ENCODE measurements at regions not wholly inside any gene's neighbourhood (a gene's known extent, or its start where the extent isn't known, plus 50 kb on each side); places are given as distances from the start of the nearest gene placed in this dataset.

DNA sequence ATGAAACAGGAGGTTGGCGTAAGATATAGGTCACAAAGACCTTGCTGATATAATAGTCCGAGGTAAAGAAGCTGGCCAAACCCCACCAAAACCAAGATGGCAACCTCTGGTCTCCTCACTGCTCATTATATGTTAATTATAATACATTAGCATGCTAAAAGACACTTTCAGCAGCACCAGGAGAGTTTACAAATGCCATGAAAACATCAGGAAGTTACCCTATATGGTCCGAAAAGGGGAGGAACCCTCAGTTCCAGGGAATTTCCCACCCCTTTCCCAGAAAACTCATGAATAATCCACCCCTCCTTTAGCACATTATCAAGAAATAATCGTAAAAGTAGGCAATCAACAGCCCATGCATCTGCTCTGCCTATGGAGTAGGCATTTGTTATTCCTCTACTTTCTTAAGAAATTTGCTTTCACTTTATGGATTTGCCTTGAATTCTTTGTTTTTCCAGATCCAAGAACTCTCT lies 923.4 kb downstream of the QKI start:
- Histone ChIP-seq H3K4me1 (no peaks in the 10 kb centered on the region), H3K4me3 (no peak overlapping the region), H3K9me3 (no peaks in the 10 kb centered on the region), H3K27ac (no peak overlapping the region), H3K27me3 (no peaks in the 10 kb centered on the region), H3K36me3 (no peaks in the 10 kb centered on the region)
- WGBS, 2 donors: 88 to 89% methylated on average over 4 of the region's 4 CpGs
- TF ChIP-seq POLR2A (IDR thresholded peaks at IDR 0.05) (no peak), CTCF (IDR thresholded peaks at IDR 0.05) (no peak), EP300 (IDR thresholded peaks at IDR 0.05) (no peak)
- DNase-seq (ENCODE audit: low spot score in 2 of 2): no peak

GRCh38 chr6:164337024-164337924 lies 922.8 kb downstream of the QKI start:
- Histone ChIP-seq H3K9me3 (no peaks in the 10 kb centered on the region), H3K27ac (no peak overlapping the region), H3K27me3 (no peaks in the 10 kb centered on the region), H3K4me3 (no peak overlapping the region), H3K36me3 (no peaks in the 10 kb centered on the region), H3K4me1 (no peaks in the 10 kb centered on the region)
- TF ChIP-seq POLR2A (IDR thresholded peaks at IDR 0.05): no peak
- no peak for TF ChIP-seq CTCF (IDR thresholded peaks at IDR 0.05)
- no peak for DNase-seq (ENCODE audit: low spot score in 2 of 2)
- WGBS, 2 donors: 95 to 98% methylated on average over 50 of the region's 50 CpGs

DNA sequence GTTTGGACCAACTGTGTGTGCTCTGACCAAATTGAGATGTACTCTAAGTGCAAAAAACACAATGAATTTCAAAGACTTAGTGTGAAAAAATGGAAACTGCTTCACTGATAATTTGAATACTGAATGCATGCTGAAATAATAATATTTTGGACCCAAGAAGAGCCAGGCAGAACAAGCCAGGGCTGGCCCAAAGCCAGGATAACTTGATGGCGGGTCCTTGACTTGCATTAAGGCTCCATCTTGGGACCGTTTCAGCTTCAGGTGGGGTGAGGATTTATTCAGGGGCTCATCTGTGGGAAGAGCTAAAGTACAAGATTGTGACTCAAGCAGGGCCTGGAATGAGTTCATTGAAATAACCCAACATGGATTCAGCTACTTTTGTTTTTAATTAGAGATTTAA lies 921.9 kb downstream of the QKI start:
- DNase-seq (ENCODE audit: low spot score in 2 of 2): no peak
- Histone ChIP-seq H3K27me3 (no peaks in the 10 kb centered on the region), H3K36me3 (no peaks in the 10 kb centered on the region), H3K4me1 (peaks cover 0 to 4% (median 0%) of the 10 kb centered on the region in 4 donors), H3K4me3 (no peak overlapping the region), H3K9me3 (no peaks in the 10 kb centered on the region), H3K27ac (no peak overlapping the region)
- WGBS, 2 donors: 85 to 87% methylated on average over 2 of the region's 2 CpGs
- TF ChIP-seq POLR2A (IDR thresholded peaks at IDR 0.05) (no peak), EP300 (IDR thresholded peaks at IDR 0.05) (no peak), CTCF (IDR thresholded peaks at IDR 0.05) (no peak)

GRCh38 chr6:164331026-164331425 lies 916.5 kb downstream of the QKI start:
- Histone ChIP-seq H3K4me1 (peaks cover 0 to 11% (median 0%) of the 10 kb centered on the region in 4 donors), H3K27me3 (no peaks in the 10 kb centered on the region), H3K27ac (no peak overlapping the region), H3K36me3 (no peaks in the 10 kb centered on the region), H3K4me3 (no peak overlapping the region), H3K9me3 (no peaks in the 10 kb centered on the region)
- TF ChIP-seq EP300 (IDR thresholded peaks at IDR 0.05) (no peak), POLR2A (IDR thresholded peaks at IDR 0.05) (no peak), CTCF (IDR thresholded peaks at IDR 0.05) (no peak)
- DNase-seq (ENCODE audit: low spot score in 2 of 2): no peak
- WGBS, 2 donors: 48 to 53% methylated on average over 2 of the region's 2 CpGs

DNA sequence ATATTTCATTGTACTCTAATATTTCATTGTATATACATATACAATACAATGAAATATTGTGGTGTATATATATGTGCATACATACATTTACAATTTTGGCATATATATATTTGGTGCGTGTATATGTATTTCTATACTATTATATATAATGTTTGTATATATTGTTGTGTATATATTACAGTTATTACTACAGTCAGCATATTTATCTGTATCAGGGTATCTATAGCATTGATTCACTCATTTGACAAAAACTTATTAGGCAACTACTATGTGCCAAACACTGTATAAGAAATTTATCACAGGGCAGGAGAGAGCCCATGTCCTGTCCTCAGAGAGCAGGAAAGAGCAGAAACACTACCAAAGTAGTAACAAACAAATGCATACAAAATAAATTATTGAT lies 910.6 kb downstream of the QKI start:
- Histone ChIP-seq H3K4me1 (peaks cover 0 to 6% (median 0%) of the 10 kb centered on the region in 4 donors), H3K27ac (no peak overlapping the region), H3K9me3 (no peaks in the 10 kb centered on the region), H3K27me3 (no peaks in the 10 kb centered on the region), H3K4me3 (no peak overlapping the region), H3K36me3 (no peaks in the 10 kb centered on the region)
- TF ChIP-seq EP300 (IDR thresholded peaks at IDR 0.05) (no peak), CTCF (IDR thresholded peaks at IDR 0.05) (no peak), POLR2A (IDR thresholded peaks at IDR 0.05) (no peak)
- WGBS, 2 donors: 90 to 96% methylated on average over 1 of the region's 1 CpG
- DNase-seq (ENCODE audit: low spot score in 2 of 2): no peak

Measured in tibial nerve (tissue), 4 donors.